ENCODE measurements at regions not wholly inside any gene's neighbourhood (a gene's known extent, or its start where the extent isn't known, plus 50 kb on each side); places are given as distances from the start of the nearest gene placed in this dataset.

GRCh38 chr5:129199308-129199707, 104.8 kb downstream of the ISOC1 start:
- TF ChIP-seq ZNF274 (IDR thresholded peaks at IDR 0.05; ENCODE audit: low read depth, low read length) (no peak), SUZ12 (IDR thresholded peaks at IDR 0.05; ENCODE audit: extremely low read depth, insufficient read depth, insufficient read length) (no peak), YY1 (IDR thresholded peaks at IDR 0.05; ENCODE audit: insufficient read depth, insufficient read length) (no peak)
- no peaks in the 10 kb centered on the region for H3K36me3 ChIP-seq (ENCODE audit: insufficient read depth, insufficient read length, low read length)
- H3K4me3 ChIP-seq (ENCODE audit: insufficient read length, low read depth): no peak overlapping the region
- no peak overlapping the region for H3K9ac ChIP-seq (ENCODE audit: insufficient read length, low read depth)
- H3K27me3 ChIP-seq (ENCODE audit: insufficient read depth, insufficient read length): no peaks in the 10 kb centered on the region
- H3K4me1 ChIP-seq (ENCODE audit: insufficient read depth, insufficient read length): no peaks in the 10 kb centered on the region
- DNase-seq (ENCODE audit: low read depth, low spot score): no peak
- H3K9me3 ChIP-seq (ENCODE audit: insufficient read depth, low read length): no peaks in the 10 kb centered on the region

DNA sequence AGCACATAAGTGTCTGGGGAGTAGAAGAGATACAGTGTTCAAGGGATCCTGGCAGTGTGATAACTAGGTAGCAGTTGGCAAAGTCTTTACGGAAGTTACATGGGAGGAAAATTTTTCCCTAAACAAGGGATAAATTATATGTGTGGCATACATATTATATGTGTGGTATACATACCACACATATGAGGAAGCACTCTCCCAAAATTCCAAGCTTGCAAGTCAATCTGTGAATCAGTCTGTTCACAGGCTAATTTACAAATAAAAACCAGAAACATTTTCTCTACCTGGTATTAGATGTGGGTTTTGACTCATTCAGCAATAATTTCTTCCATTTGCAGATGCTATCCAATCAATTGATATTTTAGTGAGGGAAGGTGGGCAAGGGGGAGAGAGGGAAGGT, 110.0 kb downstream of the ISOC1 start:
- no peak for TF ChIP-seq SUZ12 (IDR thresholded peaks at IDR 0.05; ENCODE audit: extremely low read depth, insufficient read depth, insufficient read length)
- TF ChIP-seq ZNF274 (IDR thresholded peaks at IDR 0.05; ENCODE audit: low read depth, low read length): no peak
- no peak for TF ChIP-seq YY1 (IDR thresholded peaks at IDR 0.05; ENCODE audit: insufficient read depth, insufficient read length)
- no peak for DNase-seq (ENCODE audit: low read depth, low spot score)
- no peak overlapping the region for H3K4me3 ChIP-seq (ENCODE audit: insufficient read length, low read depth)
- no peaks in the 10 kb centered on the region for H3K4me1 ChIP-seq (ENCODE audit: insufficient read depth, insufficient read length)
- H3K27me3 ChIP-seq (ENCODE audit: insufficient read depth, insufficient read length): no peaks in the 10 kb centered on the region
- H3K9me3 ChIP-seq (ENCODE audit: insufficient read depth, low read length): no peaks in the 10 kb centered on the region
- no peaks in the 10 kb centered on the region for H3K36me3 ChIP-seq (ENCODE audit: insufficient read depth, insufficient read length, low read length)
- no peak overlapping the region for H3K9ac ChIP-seq (ENCODE audit: insufficient read length, low read depth)

GRCh38 chr5:129216001-129216400, 121.5 kb downstream of the ISOC1 start:
- no peaks in the 10 kb centered on the region for H3K27me3 ChIP-seq (ENCODE audit: insufficient read depth, insufficient read length)
- TF ChIP-seq YY1 (IDR thresholded peaks at IDR 0.05; ENCODE audit: insufficient read depth, insufficient read length) (no peak), ZNF274 (IDR thresholded peaks at IDR 0.05; ENCODE audit: low read depth, low read length) (no peak), SUZ12 (IDR thresholded peaks at IDR 0.05; ENCODE audit: extremely low read depth, insufficient read depth, insufficient read length) (no peak)
- no peak for DNase-seq (ENCODE audit: low read depth, low spot score)
- no peak overlapping the region for H3K9ac ChIP-seq (ENCODE audit: insufficient read length, low read depth)
- H3K4me3 ChIP-seq (ENCODE audit: insufficient read length, low read depth): no peak overlapping the region
- H3K36me3 ChIP-seq (ENCODE audit: insufficient read depth, insufficient read length, low read length): no peaks in the 10 kb centered on the region
- H3K9me3 ChIP-seq (ENCODE audit: insufficient read depth, low read length): no peaks in the 10 kb centered on the region
- no peaks in the 10 kb centered on the region for H3K4me1 ChIP-seq (ENCODE audit: insufficient read depth, insufficient read length)

DNA sequence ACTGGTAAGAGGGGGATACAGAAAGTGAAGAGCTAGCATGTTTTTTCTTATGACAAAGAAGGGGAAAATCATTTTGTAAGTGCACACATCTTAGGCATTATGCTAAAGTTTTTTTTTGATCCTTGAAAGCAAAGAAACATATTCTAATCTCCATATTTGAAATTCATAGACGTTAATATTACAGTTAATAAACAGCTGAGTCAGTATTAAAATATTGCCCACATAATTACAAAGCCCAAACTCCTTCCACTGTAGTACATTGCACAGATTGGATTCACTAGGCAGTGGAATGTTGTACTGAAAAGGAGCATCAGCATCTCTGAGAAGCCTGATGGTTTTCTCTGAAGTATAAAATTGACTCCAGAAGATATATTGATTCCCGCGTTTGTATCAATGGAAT, 122.6 kb downstream of the ISOC1 start:
- Histone ChIP-seq H3K4me1 (ENCODE audit: insufficient read depth, insufficient read length) (no peaks in the 10 kb centered on the region), H3K4me3 (ENCODE audit: insufficient read length, low read depth) (no peak overlapping the region), H3K9ac (ENCODE audit: insufficient read length, low read depth) (no peak overlapping the region), H3K36me3 (ENCODE audit: insufficient read depth, insufficient read length, low read length) (no peaks in the 10 kb centered on the region), H3K9me3 (ENCODE audit: insufficient read depth, low read length) (no peaks in the 10 kb centered on the region), H3K27me3 (ENCODE audit: insufficient read depth, insufficient read length) (no peaks in the 10 kb centered on the region)
- TF ChIP-seq SUZ12 (IDR thresholded peaks at IDR 0.05; ENCODE audit: extremely low read depth, insufficient read depth, insufficient read length): no peak
- no peak for TF ChIP-seq ZNF274 (IDR thresholded peaks at IDR 0.05; ENCODE audit: low read depth, low read length)
- no peak for TF ChIP-seq YY1 (IDR thresholded peaks at IDR 0.05; ENCODE audit: insufficient read depth, insufficient read length)
- DNase-seq (ENCODE audit: low read depth, low spot score): no peak

- Histone ChIP-seq H3K4me3 (ENCODE audit: insufficient read length, low read depth) (no peak overlapping the region), H3K4me1 (ENCODE audit: insufficient read depth, insufficient read length) (no peaks in the 10 kb centered on the region), H3K27me3 (ENCODE audit: insufficient read depth, insufficient read length) (no peaks in the 10 kb centered on the region), H3K9ac (ENCODE audit: insufficient read length, low read depth) (no peak overlapping the region), H3K36me3 (ENCODE audit: insufficient read depth, insufficient read length, low read length) (no peaks in the 10 kb centered on the region), H3K9me3 (ENCODE audit: insufficient read depth, low read length) (no peaks in the 10 kb centered on the region)
- no peak for TF ChIP-seq SUZ12 (IDR thresholded peaks at IDR 0.05; ENCODE audit: extremely low read depth, insufficient read depth, insufficient read length)
- no peak for TF ChIP-seq ZNF274 (IDR thresholded peaks at IDR 0.05; ENCODE audit: low read depth, low read length)
- TF ChIP-seq YY1 (IDR thresholded peaks at IDR 0.05; ENCODE audit: insufficient read depth, insufficient read length): no peak
- no peak for DNase-seq (ENCODE audit: low read depth, low spot score)
Observed at GRCh38 chr5:129223178-129223577, 128.6 kb downstream of the ISOC1 start.

DNA sequence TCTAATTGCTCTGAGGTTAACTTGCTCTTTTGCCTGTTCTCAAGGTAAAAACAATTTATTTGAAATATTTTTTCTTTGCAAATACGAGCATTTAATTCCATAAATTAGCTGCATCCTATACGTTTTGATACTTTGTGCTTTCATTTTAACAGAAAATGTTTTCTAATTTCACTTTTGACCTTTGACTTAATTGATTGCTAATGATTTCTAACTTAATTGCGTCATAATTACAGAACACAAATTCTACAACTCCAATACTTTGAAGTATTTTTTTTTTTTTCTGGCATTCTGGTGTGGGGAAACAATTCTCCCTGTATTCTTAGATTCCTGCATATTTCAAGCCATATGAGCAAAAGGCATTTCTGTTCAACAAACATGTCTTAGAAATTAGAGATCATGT, 134.0 kb downstream of the ISOC1 start:
- H3K27me3 ChIP-seq (ENCODE audit: insufficient read depth, insufficient read length): no peaks in the 10 kb centered on the region
- H3K4me3 ChIP-seq (ENCODE audit: insufficient read length, low read depth): no peak overlapping the region
- TF ChIP-seq ZNF274 (IDR thresholded peaks at IDR 0.05; ENCODE audit: low read depth, low read length) (no peak), SUZ12 (IDR thresholded peaks at IDR 0.05; ENCODE audit: extremely low read depth, insufficient read depth, insufficient read length) (no peak), YY1 (IDR thresholded peaks at IDR 0.05; ENCODE audit: insufficient read depth, insufficient read length) (no peak)
- no peaks in the 10 kb centered on the region for H3K4me1 ChIP-seq (ENCODE audit: insufficient read depth, insufficient read length)
- H3K9ac ChIP-seq (ENCODE audit: insufficient read length, low read depth): no peak overlapping the region
- DNase-seq (ENCODE audit: low read depth, low spot score): no peak
- no peaks in the 10 kb centered on the region for H3K36me3 ChIP-seq (ENCODE audit: insufficient read depth, insufficient read length, low read length)
- H3K9me3 ChIP-seq (ENCODE audit: insufficient read depth, low read length): no peaks in the 10 kb centered on the region

DNA sequence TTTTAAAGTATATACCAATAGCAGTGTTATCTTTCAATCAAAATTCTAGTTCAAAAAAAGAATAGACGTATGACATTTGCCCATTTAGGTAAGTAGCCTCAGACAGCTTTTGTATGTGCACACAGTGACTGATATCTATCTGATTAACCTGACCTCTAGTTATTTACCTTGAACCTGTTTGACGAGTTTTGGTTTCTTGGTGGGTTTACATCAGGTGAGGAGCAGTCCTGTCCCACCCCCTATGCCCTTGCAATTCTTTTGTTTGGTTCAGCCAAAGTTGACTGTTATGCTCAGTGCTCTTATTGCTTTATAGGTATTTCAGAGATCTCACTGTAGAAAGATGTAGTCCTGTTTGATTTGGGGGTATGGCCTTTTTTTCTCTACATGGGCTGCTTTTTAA, 147.2 kb downstream of the ISOC1 start:
- no peak for DNase-seq (ENCODE audit: low read depth, low spot score)
- no peak for TF ChIP-seq YY1 (IDR thresholded peaks at IDR 0.05; ENCODE audit: insufficient read depth, insufficient read length)
- no peak for TF ChIP-seq SUZ12 (IDR thresholded peaks at IDR 0.05; ENCODE audit: extremely low read depth, insufficient read depth, insufficient read length)
- Histone ChIP-seq H3K27me3 (ENCODE audit: insufficient read depth, insufficient read length) (no peaks in the 10 kb centered on the region), H3K9me3 (ENCODE audit: insufficient read depth, low read length) (no peaks in the 10 kb centered on the region), H3K4me3 (ENCODE audit: insufficient read length, low read depth) (no peak overlapping the region), H3K36me3 (ENCODE audit: insufficient read depth, insufficient read length, low read length) (no peaks in the 10 kb centered on the region), H3K9ac (ENCODE audit: insufficient read length, low read depth) (no peak overlapping the region), H3K4me1 (ENCODE audit: insufficient read depth, insufficient read length) (no peaks in the 10 kb centered on the region)

GRCh38 chr5:129243039-129243438, 148.5 kb downstream of the ISOC1 start:
- Histone ChIP-seq H3K4me3 (ENCODE audit: insufficient read length, low read depth) (no peak overlapping the region), H3K9ac (ENCODE audit: insufficient read length, low read depth) (no peak overlapping the region), H3K4me1 (ENCODE audit: insufficient read depth, insufficient read length) (no peaks in the 10 kb centered on the region), H3K36me3 (ENCODE audit: insufficient read depth, insufficient read length, low read length) (no peaks in the 10 kb centered on the region), H3K27me3 (ENCODE audit: insufficient read depth, insufficient read length) (no peaks in the 10 kb centered on the region), H3K9me3 (ENCODE audit: insufficient read depth, low read length) (no peaks in the 10 kb centered on the region)
- no peak for DNase-seq (ENCODE audit: low read depth, low spot score)
- no peak for TF ChIP-seq YY1 (IDR thresholded peaks at IDR 0.05; ENCODE audit: insufficient read depth, insufficient read length)
